MM.1S (cell line): ENCODE measurements at regions not wholly inside any gene's neighbourhood (a gene's known extent, or its start where the extent isn't known, plus 50 kb on each side); places are given as distances from the start of the nearest gene placed in this dataset.
A peak's percentile ranks its signal among the peaks of the same experiment; 100 is the strongest.

ENCODE experiments used
- DNase-seq: peaks from one replicate; pipeline ENCODE4 v3.0.0-alpha.2; 2015
- H2AFZ ChIP-seq: fragments of 300-600 bp; sonication (generic); 2 replicates; pipeline ENCODE4 v1.6.0; 2016; ENCODE audit warnings: antibody characterized with exemption, low read length
- H3F3A ChIP-seq: fragments of 300-600 bp; sonication (generic); 2 replicates; pipeline ENCODE4 v1.6.1; 2016; ENCODE audit warnings: mild to moderate bottlenecking, antibody characterized with exemption, low read length, moderate library complexity, mixed read lengths; ENCODE audit not compliant: insufficient read depth
- H3K27ac ChIP-seq: fragments of 300-600 bp; sonication (generic); 2 replicates; pipeline ENCODE4 v1.5.1; 2016; ENCODE audit warnings: mild to moderate bottlenecking, low read length
- H3K27me3 ChIP-seq: fragments of 300-600 bp; sonication (generic); replicated peaks from 2 replicates; pipeline ENCODE4 v1.6.0; 2016; ENCODE audit warnings: low read length; ENCODE audit not compliant: insufficient read depth
- H3K36me3 ChIP-seq: fragments of 300-600 bp; sonication (generic); replicated peaks from 2 replicates; pipeline ENCODE4 v1.6.1; 2016; ENCODE audit warnings: mild to moderate bottlenecking, low read length, mixed read lengths; ENCODE audit not compliant: insufficient read depth
- H3K4me1 ChIP-seq: fragments of 300-600 bp; sonication (generic); 2 replicates; pipeline ENCODE4 v1.6.1; 2016; ENCODE audit warnings: low read length, mixed read lengths
- H3K4me2 ChIP-seq: fragments of 300-600 bp; sonication (generic); 2 replicates; pipeline ENCODE4 v1.6.0; 2016; ENCODE audit warnings: low read depth, low read length
- H3K4me3 ChIP-seq: fragments of 300-600 bp; sonication (generic); 2 replicates; pipeline ENCODE4 v1.5.1; 2016; ENCODE audit warnings: low read length, mixed read lengths
- H3K79me2 ChIP-seq: fragments of 300-600 bp; sonication (generic); 2 replicates; pipeline ENCODE4 v1.6.1; 2016; ENCODE audit warnings: mixed run types, low read length, mixed read lengths
- H3K9ac ChIP-seq: fragments of 300-600 bp; sonication (generic); 2 replicates; pipeline ENCODE4 v1.6.1; 2016; ENCODE audit warnings: low read length, mixed read lengths
- H3K9me2 ChIP-seq: fragments of 300-600 bp; sonication (generic); replicated peaks from 2 replicates; pipeline ENCODE4 v1.6.1; 2016; ENCODE audit warnings: mild to moderate bottlenecking, low read length, mixed read lengths; ENCODE audit not compliant: insufficient read depth
- H3K9me3 ChIP-seq: fragments of 300-600 bp; sonication (generic); replicated peaks from 2 replicates; pipeline ENCODE4 v1.6.1; 2016; ENCODE audit warnings: mild to moderate bottlenecking, low read length, mixed read lengths; ENCODE audit not compliant: insufficient read depth
- H4K20me1 ChIP-seq: fragments of 300-600 bp; sonication (generic); 2 replicates; pipeline ENCODE4 v1.6.1; 2016; ENCODE audit warnings: mild to moderate bottlenecking, low read length, moderate library complexity, mixed read lengths; ENCODE audit not compliant: insufficient read depth
- EZH2 ChIP-seq: fragments of 300-600 bp; sonication (generic); optimal IDR thresholded peaks from 2 replicates; pipeline ENCODE3; 2017; ENCODE audit warnings: low read depth, mild to moderate bottlenecking, antibody characterized with exemption, low read length, mixed read lengths
- EZH2phosphoT487 ChIP-seq: fragments of 300-600 bp; sonication (generic); IDR thresholded peaks from 2 replicates; pipeline ENCODE4 v1.6.1; 2018; ENCODE audit warnings: antibody characterized with exemption, low read length
- TF ChIP-seq, protein P1 (sequence below): fragments of 300-600 bp; sonication (generic); IDR thresholded peaks from 2 replicates; pipeline ENCODE4 v1.5.1; 2016; ENCODE audit warnings: antibody characterized with exemption, low read length, mixed read lengths

DNA sequence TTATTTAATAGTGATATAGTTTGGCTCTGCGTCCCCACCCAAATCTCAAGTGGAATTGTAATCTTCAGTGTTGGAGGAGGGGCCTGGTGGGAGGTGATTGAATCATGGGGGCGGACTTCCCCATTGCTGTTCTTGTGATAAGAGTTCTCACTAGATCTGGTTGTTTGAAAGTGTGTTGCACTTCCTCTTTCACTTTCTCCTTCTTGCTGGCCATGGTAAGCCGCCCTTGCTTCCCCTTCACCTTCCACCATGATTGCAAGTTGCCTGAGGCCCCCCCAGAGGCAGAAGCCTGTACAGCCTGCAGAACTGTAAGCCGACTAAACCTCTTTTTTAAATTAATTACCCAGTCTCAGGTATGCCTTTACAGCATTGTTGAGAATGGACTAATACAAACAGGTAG, 101.4 kb downstream of the MTPAP start:
- Histone ChIP-seq H3K27ac (peak overlapping the region; percentile 63; the same call in 1 of the 2 replicates), H4K20me1 (no peaks in the 10 kb centered on the region), H3F3A (peaks cover 16% of the 10 kb centered on the region), H3K9me3 (no peaks in the 10 kb centered on the region), H2AFZ (peak overlapping the region; percentile 27), H3K27me3 (no peaks in the 10 kb centered on the region), H3K9ac (no peak overlapping the region), H3K4me1 (peaks cover 8% of the 10 kb centered on the region), H3K79me2 (no peaks in the 10 kb centered on the region), H3K4me2 (peak overlapping the region; percentile 44; the same call in 1 of the 2 replicates), H3K36me3 (no peaks in the 10 kb centered on the region), H3K4me3 (peak overlapping the region; percentile 16; the same call in 1 of the 2 replicates), H3K9me2 (no peaks in the 10 kb centered on the region)
- DNase-seq: peak; percentile 62
- TF ChIP-seq, protein P1, sequence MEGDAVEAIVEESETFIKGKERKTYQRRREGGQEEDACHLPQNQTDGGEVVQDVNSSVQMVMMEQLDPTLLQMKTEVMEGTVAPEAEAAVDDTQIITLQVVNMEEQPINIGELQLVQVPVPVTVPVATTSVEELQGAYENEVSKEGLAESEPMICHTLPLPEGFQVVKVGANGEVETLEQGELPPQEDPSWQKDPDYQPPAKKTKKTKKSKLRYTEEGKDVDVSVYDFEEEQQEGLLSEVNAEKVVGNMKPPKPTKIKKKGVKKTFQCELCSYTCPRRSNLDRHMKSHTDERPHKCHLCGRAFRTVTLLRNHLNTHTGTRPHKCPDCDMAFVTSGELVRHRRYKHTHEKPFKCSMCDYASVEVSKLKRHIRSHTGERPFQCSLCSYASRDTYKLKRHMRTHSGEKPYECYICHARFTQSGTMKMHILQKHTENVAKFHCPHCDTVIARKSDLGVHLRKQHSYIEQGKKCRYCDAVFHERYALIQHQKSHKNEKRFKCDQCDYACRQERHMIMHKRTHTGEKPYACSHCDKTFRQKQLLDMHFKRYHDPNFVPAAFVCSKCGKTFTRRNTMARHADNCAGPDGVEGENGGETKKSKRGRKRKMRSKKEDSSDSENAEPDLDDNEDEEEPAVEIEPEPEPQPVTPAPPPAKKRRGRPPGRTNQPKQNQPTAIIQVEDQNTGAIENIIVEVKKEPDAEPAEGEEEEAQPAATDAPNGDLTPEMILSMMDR: no peak
- TF ChIP-seq EZH2phosphoT487: no peak
- no peak for TF ChIP-seq EZH2

DNA sequence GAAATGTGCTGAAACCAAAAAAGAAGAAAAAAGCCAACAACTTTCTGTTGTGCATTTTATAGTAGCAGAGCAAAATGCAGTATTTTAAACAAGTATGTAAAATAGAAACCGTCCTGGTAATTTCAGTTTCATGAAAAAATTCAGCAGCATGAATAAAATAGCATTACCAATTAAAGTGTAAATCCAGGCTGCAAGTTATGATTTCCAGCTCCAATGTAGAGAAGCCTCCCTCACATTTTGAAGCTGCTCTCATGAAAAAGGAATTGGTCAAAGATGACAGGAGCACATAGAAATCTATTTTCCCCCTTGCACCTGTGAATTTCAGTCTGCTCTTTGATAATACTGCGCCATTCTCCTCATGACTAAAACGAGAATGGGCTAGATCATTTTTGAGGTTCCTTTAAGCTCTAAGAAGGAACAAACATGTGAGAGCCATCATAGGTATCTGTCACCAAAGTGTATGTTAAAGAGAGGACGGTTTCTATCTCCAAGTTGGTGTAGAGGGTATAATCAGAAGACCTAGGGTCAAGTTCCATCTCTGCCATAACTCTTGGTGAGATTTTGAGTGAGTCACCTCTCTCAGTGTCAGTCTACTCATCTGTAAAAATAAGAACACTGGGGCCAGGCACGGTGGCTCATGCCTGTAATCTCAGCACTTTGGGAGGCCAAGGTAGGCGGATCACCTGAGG, 107.5 kb downstream of the MTPAP start:
- DNase-seq: peak; percentile 60
- H2AFZ ChIP-seq: peak overlapping the region; percentile 42
- peak overlapping the region; percentile 53; the same call in 1 of the 2 replicates for H3K9ac ChIP-seq
- no peaks in the 10 kb centered on the region for H3K79me2 ChIP-seq
- peak overlapping the region; percentile 87 for H3K27ac ChIP-seq
- peaks cover 3% of the 10 kb centered on the region; the same call in 1 of the 2 replicates for H3K4me1 ChIP-seq
- peaks cover 12% of the 10 kb centered on the region for H3F3A ChIP-seq
- H4K20me1 ChIP-seq: no peaks in the 10 kb centered on the region
- H3K4me3 ChIP-seq: peak overlapping the region; percentile 48
- H3K9me2 ChIP-seq: no peaks in the 10 kb centered on the region
- no peak for TF ChIP-seq EZH2phosphoT487
- TF ChIP-seq EZH2: no peak
- TF ChIP-seq, protein P1: no peak
- no peaks in the 10 kb centered on the region for H3K36me3 ChIP-seq
- no peaks in the 10 kb centered on the region for H3K27me3 ChIP-seq
- no peaks in the 10 kb centered on the region for H3K9me3 ChIP-seq
- peak overlapping the region; percentile 79 for H3K4me2 ChIP-seq

DNA sequence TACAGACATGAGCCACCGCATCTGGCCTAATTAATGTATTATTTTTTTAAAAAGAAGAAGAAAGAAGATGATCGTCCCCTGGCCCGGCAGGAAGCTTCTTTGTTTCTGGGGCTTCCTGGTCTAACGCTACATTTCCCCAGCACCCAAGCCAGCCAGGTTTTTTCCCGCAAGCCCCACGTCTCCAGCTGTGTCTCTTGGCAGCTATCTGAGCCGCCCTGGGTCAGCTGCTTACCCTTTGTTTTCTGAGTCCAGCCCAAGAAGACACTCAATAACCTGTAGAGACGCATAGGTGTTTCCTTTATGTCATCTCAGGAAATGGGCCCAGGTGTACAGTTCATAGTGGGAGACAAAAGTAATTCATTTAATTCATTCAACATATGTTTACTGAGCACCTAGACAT, 110.2 kb downstream of the MTPAP start:
- no peak for DNase-seq
- H3K36me3 ChIP-seq: no peaks in the 10 kb centered on the region
- H3K4me2 ChIP-seq: no peak overlapping the region
- no peak overlapping the region for H3K27ac ChIP-seq
- H3K4me3 ChIP-seq: no peak overlapping the region
- no peaks in the 10 kb centered on the region for H4K20me1 ChIP-seq
- no peaks in the 10 kb centered on the region for H3K9me3 ChIP-seq
- H3K9me2 ChIP-seq: no peaks in the 10 kb centered on the region
- TF ChIP-seq EZH2phosphoT487 (no peak), EZH2 (no peak)
- TF ChIP-seq, protein P1: no peak
- no peak overlapping the region for H3K9ac ChIP-seq
- H2AFZ ChIP-seq: no peak overlapping the region
- peaks cover 12% of the 10 kb centered on the region for H3F3A ChIP-seq
- H3K79me2 ChIP-seq: no peaks in the 10 kb centered on the region
- no peaks in the 10 kb centered on the region for H3K27me3 ChIP-seq
- H3K4me1 ChIP-seq: peaks cover 3% of the 10 kb centered on the region; the same call in 1 of the 2 replicates
